ENCODE measurements at regions not wholly inside any gene's neighbourhood (a gene's known extent, or its start where the extent isn't known, plus 50 kb on each side); places are given as distances from the start of the nearest gene placed in this dataset.

DNA sequence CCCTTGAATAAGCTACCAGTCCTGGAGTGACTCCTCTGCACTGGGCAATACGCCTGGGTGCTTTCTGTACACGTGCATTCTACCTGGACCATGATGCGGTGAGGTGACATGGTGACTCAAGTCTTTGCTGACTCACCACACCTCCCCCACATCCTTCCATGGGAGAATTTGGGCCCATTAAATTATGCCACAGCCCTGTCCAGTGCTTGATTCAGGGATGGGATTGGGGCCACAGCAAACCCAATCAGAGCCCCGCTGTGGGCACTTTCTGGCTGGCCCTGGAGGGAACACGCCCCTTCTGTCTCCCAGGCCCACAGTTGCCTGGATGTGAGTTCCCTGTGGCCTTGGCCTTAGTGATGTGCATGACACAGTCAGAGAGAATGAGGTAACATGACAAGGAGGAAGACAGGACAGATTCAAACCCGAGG is 86.9 kb downstream of the LRRC30 start:
- Histone ChIP-seq H3K27ac (ENCODE audit: low read depth, low read length) (no peak overlapping the region), H3K27me3 (ENCODE audit: insufficient read depth, low read length) (no peaks in the 10 kb centered on the region), H3K9ac (ENCODE audit: low read length) (no peak overlapping the region), H4K20me1 (ENCODE audit: insufficient read depth) (no peaks in the 10 kb centered on the region), H3K4me3 (replicated peaks in 1 of 2; ENCODE audit: low read depth in 1 of 2, low read length in 2 of 2) (no peak overlapping the region), H3K4me1 (ENCODE audit: control insufficient read depth in 1 of 2, insufficient read depth in 2 of 2, low read length in 2 of 2) (peaks cover 0 to 4% of the 10 kb centered on the region in 2 experiments; a peak in 1 of 4 replicates), H3K9me3 (ENCODE audit: control insufficient read depth in 1 of 2, insufficient read depth in 1 of 2, low read depth in 1 of 2, low read length in 2 of 2) (peaks cover 0 to 16% of the 10 kb centered on the region in 2 experiments; a peak in 1 of 4 replicates), H3K79me2 (ENCODE audit: insufficient read depth, low read length) (no peaks in the 10 kb centered on the region), H3K36me3 (ENCODE audit: control insufficient read depth in 1 of 2, insufficient read depth in 2 of 2, low read length in 2 of 2) (no peaks in the 10 kb centered on the region), H3K9me2 (ENCODE audit: insufficient read depth) (no peaks in the 10 kb centered on the region), H2AFZ (ENCODE audit: low read depth, low read length, poor library complexity, severe bottlenecking) (no peak overlapping the region), H3K4me2 (ENCODE audit: low read length) (no peak overlapping the region)
- intact Hi-C loops (cut with micrococcal nuclease), result no loop called here
- RAD21 ChIA-PET (ENCODE audit: low non-redundant PET in 1 of 2, low total read pairs in 2 of 2, uncharacterized antibody in 2 of 2, unreplicated experiment in 2 of 2), result no interaction called here
- CTCF ChIA-PET, result no interaction called here
- ATAC-seq (no peak), DNase-seq (ENCODE audit: low read depth, low spot score) (no peak)
- TF ChIP-seq, protein P1, sequence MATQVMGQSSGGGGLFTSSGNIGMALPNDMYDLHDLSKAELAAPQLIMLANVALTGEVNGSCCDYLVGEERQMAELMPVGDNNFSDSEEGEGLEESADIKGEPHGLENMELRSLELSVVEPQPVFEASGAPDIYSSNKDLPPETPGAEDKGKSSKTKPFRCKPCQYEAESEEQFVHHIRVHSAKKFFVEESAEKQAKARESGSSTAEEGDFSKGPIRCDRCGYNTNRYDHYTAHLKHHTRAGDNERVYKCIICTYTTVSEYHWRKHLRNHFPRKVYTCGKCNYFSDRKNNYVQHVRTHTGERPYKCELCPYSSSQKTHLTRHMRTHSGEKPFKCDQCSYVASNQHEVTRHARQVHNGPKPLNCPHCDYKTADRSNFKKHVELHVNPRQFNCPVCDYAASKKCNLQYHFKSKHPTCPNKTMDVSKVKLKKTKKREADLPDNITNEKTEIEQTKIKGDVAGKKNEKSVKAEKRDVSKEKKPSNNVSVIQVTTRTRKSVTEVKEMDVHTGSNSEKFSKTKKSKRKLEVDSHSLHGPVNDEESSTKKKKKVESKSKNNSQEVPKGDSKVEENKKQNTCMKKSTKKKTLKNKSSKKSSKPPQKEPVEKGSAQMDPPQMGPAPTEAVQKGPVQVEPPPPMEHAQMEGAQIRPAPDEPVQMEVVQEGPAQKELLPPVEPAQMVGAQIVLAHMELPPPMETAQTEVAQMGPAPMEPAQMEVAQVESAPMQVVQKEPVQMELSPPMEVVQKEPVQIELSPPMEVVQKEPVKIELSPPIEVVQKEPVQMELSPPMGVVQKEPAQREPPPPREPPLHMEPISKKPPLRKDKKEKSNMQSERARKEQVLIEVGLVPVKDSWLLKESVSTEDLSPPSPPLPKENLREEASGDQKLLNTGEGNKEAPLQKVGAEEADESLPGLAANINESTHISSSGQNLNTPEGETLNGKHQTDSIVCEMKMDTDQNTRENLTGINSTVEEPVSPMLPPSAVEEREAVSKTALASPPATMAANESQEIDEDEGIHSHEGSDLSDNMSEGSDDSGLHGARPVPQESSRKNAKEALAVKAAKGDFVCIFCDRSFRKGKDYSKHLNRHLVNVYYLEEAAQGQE (IDR thresholded peaks at IDR 0.05; ENCODE audit: low read depth), result no peak
- TF ChIP-seq ZFX (IDR thresholded peaks at IDR 0.05) (no peak), POLR2A (IDR thresholded peaks at IDR 0.05; ENCODE audit: borderline replicate concordance, extremely low read depth, insufficient read depth, insufficient read length) (no peak), SRF (IDR thresholded peaks at IDR 0.05; ENCODE audit: low read depth) (no peak)
- POLR2A ChIA-PET, result no interaction called here
- no TSS peak for BruUV-seq (replicated peaks)

DNA sequence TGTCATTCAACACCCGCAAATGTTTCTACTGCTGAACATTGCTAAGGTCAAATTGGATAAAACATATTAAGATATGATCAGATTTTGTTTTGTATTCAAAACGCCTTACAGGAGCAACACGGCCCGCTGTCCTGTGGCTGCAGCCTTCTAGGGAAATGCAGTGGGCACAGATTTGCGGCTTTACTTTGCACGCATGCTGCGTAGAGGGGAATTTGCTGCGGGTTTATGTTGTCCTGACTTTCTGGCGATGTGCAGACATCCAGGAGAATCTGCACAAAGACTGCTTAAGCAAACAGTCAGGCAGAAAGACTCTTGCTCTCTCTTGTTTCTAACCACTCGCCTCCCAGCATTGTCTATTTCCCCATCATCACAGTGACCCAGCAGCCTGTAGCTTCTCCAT is 88.3 kb downstream of the LRRC30 start:
- Histone ChIP-seq H2AFZ (ENCODE audit: low read depth, low read length, poor library complexity, severe bottlenecking) (no peak overlapping the region), H3K27me3 (ENCODE audit: insufficient read depth, low read length) (no peaks in the 10 kb centered on the region), H3K9me3 (ENCODE audit: control insufficient read depth in 1 of 2, insufficient read depth in 1 of 2, low read depth in 1 of 2, low read length in 2 of 2) (peaks cover 0 to 7% of the 10 kb centered on the region in 2 experiments; a peak in 1 of 4 replicates), H3K4me3 (replicated peaks in 1 of 2; ENCODE audit: low read depth in 1 of 2, low read length in 2 of 2) (no peak overlapping the region), H3K4me2 (ENCODE audit: low read length) (no peak overlapping the region), H3K9me2 (ENCODE audit: insufficient read depth) (no peaks in the 10 kb centered on the region), H3K4me1 (ENCODE audit: control insufficient read depth in 1 of 2, insufficient read depth in 2 of 2, low read length in 2 of 2) (peaks cover 0 to 4% of the 10 kb centered on the region in 2 experiments; a peak in 1 of 4 replicates), H3K79me2 (ENCODE audit: insufficient read depth, low read length) (no peaks in the 10 kb centered on the region), H4K20me1 (ENCODE audit: insufficient read depth) (no peaks in the 10 kb centered on the region), H3K9ac (ENCODE audit: low read length) (no peak overlapping the region), H3K36me3 (ENCODE audit: control insufficient read depth in 1 of 2, insufficient read depth in 2 of 2, low read length in 2 of 2) (no peaks in the 10 kb centered on the region), H3K27ac (ENCODE audit: low read depth, low read length) (no peak overlapping the region)
- CTCF ChIA-PET, result no interaction called here
- TF ChIP-seq ELF1 (IDR thresholded peaks at IDR 0.05; ENCODE audit: borderline replicate concordance, low read depth) (no peak), TCF7L2 (IDR thresholded peaks at IDR 0.05; ENCODE audit: borderline replicate concordance, extremely low read depth, insufficient read depth, insufficient read length) (no peak), SRF (IDR thresholded peaks at IDR 0.05; ENCODE audit: low read depth) (no peak), POLR2A (IDR thresholded peaks at IDR 0.05; ENCODE audit: borderline replicate concordance, extremely low read depth, insufficient read depth, insufficient read length) (no peak), SIN3A (IDR thresholded peaks at IDR 0.05; ENCODE audit: low read depth) (no peak)
- POLR2A ChIA-PET, result no interaction called here
- no TSS peak for BruUV-seq (replicated peaks)
- no peak for ATAC-seq
- RAD21 ChIA-PET (ENCODE audit: low non-redundant PET in 1 of 2, low total read pairs in 2 of 2, uncharacterized antibody in 2 of 2, unreplicated experiment in 2 of 2), result no interaction called here
- DNase-seq (ENCODE audit: low read depth, low spot score), result no peak
- intact Hi-C loops (cut with micrococcal nuclease), result no loop called here

Data from HCT116 (cell line).